Liver (tissue), 8 donors: ENCODE measurements at regions not wholly inside any gene's neighbourhood (a gene's known extent, or its start where the extent isn't known, plus 50 kb on each side); places are given as distances from the start of the nearest gene placed in this dataset.
"Not testable (repeated sequence)": the region's sequence is repeated elsewhere in the genome, so short reads cannot be mapped to it uniquely, and the experiment has no call there.

Source experiments
- DNase-seq: peaks from one replicate; pipeline ENCODE4 v3.0.0-alpha.2; 2017; ENCODE audit warnings: low spot score
- H3K27ac ChIP-seq, 2 donors: one replicate each; pipeline ENCODE4 v1.7.0; 2013; ENCODE audit warnings: inconsistent platforms in 2 of 2, low read length in 2 of 2, control low read depth in 1 of 2, low read depth in 1 of 2, mild to moderate bottlenecking in 1 of 2
- H3K27me3 ChIP-seq, 4 donors: one replicate each; pipeline versions ENCODE4 v1.6.1 to v1.7.0; 2013; ENCODE audit warnings: low read length in 3 of 4, inconsistent platforms in 1 of 4, mild to moderate bottlenecking in 1 of 4, moderate library complexity in 1 of 4; ENCODE audit not compliant: control insufficient read depth in 4 of 4, insufficient read depth in 4 of 4
- H3K36me3 ChIP-seq, 4 donors: one replicate each; pipeline versions ENCODE4 v1.6.1 to v1.7.0; 2013; ENCODE audit warnings: low read length in 3 of 4, mild to moderate bottlenecking in 3 of 4, low read depth in 1 of 4, moderate library complexity in 1 of 4; ENCODE audit not compliant: control insufficient read depth in 4 of 4, insufficient read depth in 3 of 4
- H3K4me1 ChIP-seq, 4 donors: one replicate each; pipeline versions ENCODE4 v1.6.1 to v1.7.0; 2013; ENCODE audit warnings: low read length in 3 of 4, mild to moderate bottlenecking in 3 of 4, moderate library complexity in 1 of 4; ENCODE audit not compliant: control insufficient read depth in 4 of 4, insufficient read depth in 4 of 4
- H3K4me3 ChIP-seq, 3 donors: one replicate each; pipeline versions ENCODE4 v1.6.1 to v1.7.0; 2013; ENCODE audit warnings: low read length in 3 of 3, control low read depth in 1 of 3, low read depth in 1 of 3, mild to moderate bottlenecking in 1 of 3
- H3K9ac ChIP-seq, 2 donors: one replicate each; pipeline ENCODE4 v1.7.0; 2013; ENCODE audit warnings: low read length in 2 of 2, mild to moderate bottlenecking in 2 of 2, moderate library complexity in 2 of 2, control low read depth in 1 of 2, low read depth in 1 of 2
- H3K9me3 ChIP-seq, 4 donors: one replicate each; pipeline versions ENCODE4 v1.6.1 to v1.7.0; 2013; ENCODE audit warnings: low read length in 3 of 4; ENCODE audit not compliant: control insufficient read depth in 4 of 4
- CTCF ChIP-seq: fragments of 150-350 bp; IDR thresholded peaks from 2 replicates; pipeline ENCODE4 v1.5.1; 2017; ENCODE audit warnings: improper control_type of control experiment, low read depth, low read length; ENCODE audit not compliant: missing input control
- EGR1 ChIP-seq, 2 donors: IDR thresholded peaks; 2 replicates each; pipeline ENCODE4 v1.6.1; 2016 to 2018; ENCODE audit warnings: antibody characterized with exemption in 2 of 2, low read depth in 2 of 2
- FOXA1 ChIP-seq: IDR thresholded peaks from 2 replicates; pipeline ENCODE4 v1.6.1; 2016; ENCODE audit warnings: antibody characterized with exemption
- FOXA2 ChIP-seq: IDR thresholded peaks from 2 replicates; pipeline ENCODE4 v1.6.1; 2016; ENCODE audit warnings: antibody characterized with exemption
- GABPA ChIP-seq, 2 donors: IDR thresholded peaks in 1 of 2; conservative IDR thresholded peaks in 1 of 2; 2 replicates each; pipeline ENCODE4 v1.6.1; 2016; ENCODE audit warnings: antibody characterized with exemption in 2 of 2, mild to moderate bottlenecking in 1 of 2, moderate library complexity in 1 of 2
- HNF4A ChIP-seq, 2 donors: conservative IDR thresholded peaks; 2 replicates each; pipeline ENCODE4 v1.6.1; 2016; ENCODE audit warnings: antibody characterized with exemption in 2 of 2, mild to moderate bottlenecking in 2 of 2
- HNF4G ChIP-seq: IDR thresholded peaks from 2 replicates; pipeline ENCODE4 v1.6.1; 2016; ENCODE audit warnings: antibody characterized with exemption
- JUND ChIP-seq, 2 donors: IDR thresholded peaks; 2 replicates each; pipeline ENCODE4 v1.6.1; 2016; ENCODE audit warnings: antibody characterized with exemption in 2 of 2
- NR2F2 ChIP-seq: IDR thresholded peaks from 2 replicates; pipeline ENCODE4 v1.6.1; 2016; ENCODE audit warnings: antibody characterized with exemption
- RAD21 ChIP-seq, 2 donors: IDR thresholded peaks; 2 replicates each; pipeline ENCODE4 v1.6.1; 2016; ENCODE audit warnings: antibody characterized with exemption in 2 of 2, mild to moderate bottlenecking in 2 of 2
- REST ChIP-seq: IDR thresholded peaks from 2 replicates; pipeline ENCODE4 v1.6.1; 2016; ENCODE audit warnings: antibody characterized with exemption, mild to moderate bottlenecking
- RXRA ChIP-seq, 2 donors: IDR thresholded peaks; 2 replicates each; pipeline ENCODE4 v1.6.1; 2017 to 2018; ENCODE audit warnings: antibody characterized with exemption in 2 of 2, mild to moderate bottlenecking in 1 of 2
- SP1 ChIP-seq: IDR thresholded peaks from 2 replicates; pipeline ENCODE4 v1.6.1; 2018; ENCODE audit warnings: antibody characterized with exemption, mild to moderate bottlenecking
- TAF1 ChIP-seq: conservative IDR thresholded peaks from 2 replicates; pipeline ENCODE4 v1.6.1; 2016; ENCODE audit warnings: antibody characterized with exemption, mild to moderate bottlenecking
- YY1 ChIP-seq: IDR thresholded peaks from 2 replicates; pipeline ENCODE4 v1.6.1; 2016; ENCODE audit warnings: antibody characterized with exemption, mild to moderate bottlenecking
- WGBS: extraction: QIAGEN DNeasy Blood & Tissue Kit; methylation state at CpG from one replicate; pipeline ENCODE4 v1.1.7; 2013; 5-methylcytosine and 5-hydroxymethylcytosine counted together
- TF ChIP-seq, protein P1 (sequence below): IDR thresholded peaks from 2 replicates; pipeline ENCODE4 v1.6.1; 2016; ENCODE audit warnings: antibody characterized with exemption
- TF ChIP-seq, protein P2 (sequence below): IDR thresholded peaks from 2 replicates; pipeline ENCODE4 v1.6.1; 2016; ENCODE audit warnings: antibody characterized with exemption
- TF ChIP-seq, protein P3 (sequence below): IDR thresholded peaks from 2 replicates; pipeline ENCODE4 v1.6.1; 2016; ENCODE audit warnings: antibody characterized with exemption
- donor health status: healthy.
- donor health status: healthy.
- donor health status: healthy.
- donor health status: healthy.
- donor health status: healthy.

DNA sequence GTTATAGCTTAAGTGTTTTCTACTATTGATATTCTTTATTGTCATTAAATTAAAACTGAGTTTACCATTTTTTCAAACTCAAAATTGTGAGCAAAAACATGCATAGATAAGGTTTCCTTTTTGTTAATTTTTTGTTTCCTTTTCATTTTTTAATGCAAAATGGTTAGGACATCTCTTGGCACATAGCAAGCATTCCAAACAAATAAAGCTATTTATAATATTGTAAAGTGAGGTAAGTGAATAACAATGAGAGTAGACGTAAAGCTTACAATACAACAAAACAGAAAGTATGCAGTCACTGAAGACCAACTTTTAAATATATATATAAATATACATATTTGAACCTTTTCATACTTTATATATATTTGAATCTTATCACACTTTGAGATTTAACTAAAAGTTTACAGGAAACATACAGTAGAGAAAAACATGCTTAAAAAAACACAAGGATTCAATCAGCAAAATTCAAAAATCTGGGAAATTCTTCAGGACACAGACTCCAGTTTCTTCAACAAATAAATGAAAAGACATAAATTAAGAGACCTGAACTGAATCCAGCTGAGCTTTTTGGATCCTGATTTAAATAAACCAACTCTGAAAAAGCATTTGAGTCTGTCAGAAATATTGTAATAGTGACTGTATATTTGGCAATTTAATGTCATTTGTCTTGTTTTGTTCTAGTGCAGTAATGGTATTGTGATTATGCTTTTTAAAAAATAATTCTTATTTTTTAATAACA, 67.5 kb upstream of the SAMSN1 start:
- no peaks in the 10 kb centered on the region for H3K27me3 ChIP-seq
- H3K9me3 ChIP-seq: no peaks in the 10 kb centered on the region
- no peak overlapping the region for H3K27ac ChIP-seq
- no peaks in the 10 kb centered on the region for H3K36me3 ChIP-seq
- H3K9ac ChIP-seq: no peak overlapping the region
- H3K4me1 ChIP-seq: no peaks in the 10 kb centered on the region
- WGBS: 63% methylated on average over 1 of the region's 1 CpG
- no peak for TF ChIP-seq NR2F2
- TF ChIP-seq JUND (IDR thresholded peaks at IDR 0.05): no peak
- no peak for TF ChIP-seq CTCF
- TF ChIP-seq REST: no peak
- no peak for TF ChIP-seq RXRA (IDR thresholded peaks at IDR 0.05)
- no peak for TF ChIP-seq HNF4G
- no peak for TF ChIP-seq FOXA2
- no peak for TF ChIP-seq GABPA (IDR thresholded peaks at IDR 0.05 in 1 of 2, conservative IDR thresholded peaks at IDR 0.05 in 1 of 2)
- TF ChIP-seq, protein P1, sequence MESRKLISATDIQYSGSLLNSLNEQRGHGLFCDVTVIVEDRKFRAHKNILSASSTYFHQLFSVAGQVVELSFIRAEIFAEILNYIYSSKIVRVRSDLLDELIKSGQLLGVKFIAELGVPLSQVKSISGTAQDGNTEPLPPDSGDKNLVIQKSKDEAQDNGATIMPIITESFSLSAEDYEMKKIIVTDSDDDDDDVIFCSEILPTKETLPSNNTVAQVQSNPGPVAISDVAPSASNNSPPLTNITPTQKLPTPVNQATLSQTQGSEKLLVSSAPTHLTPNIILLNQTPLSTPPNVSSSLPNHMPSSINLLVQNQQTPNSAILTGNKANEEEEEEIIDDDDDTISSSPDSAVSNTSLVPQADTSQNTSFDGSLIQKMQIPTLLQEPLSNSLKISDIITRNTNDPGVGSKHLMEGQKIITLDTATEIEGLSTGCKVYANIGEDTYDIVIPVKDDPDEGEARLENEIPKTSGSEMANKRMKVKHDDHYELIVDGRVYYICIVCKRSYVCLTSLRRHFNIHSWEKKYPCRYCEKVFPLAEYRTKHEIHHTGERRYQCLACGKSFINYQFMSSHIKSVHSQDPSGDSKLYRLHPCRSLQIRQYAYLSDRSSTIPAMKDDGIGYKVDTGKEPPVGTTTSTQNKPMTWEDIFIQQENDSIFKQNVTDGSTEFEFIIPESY: no peak
- no peak for TF ChIP-seq RAD21 (IDR thresholded peaks at IDR 0.05)
- no peak for TF ChIP-seq HNF4A (conservative IDR thresholded peaks at IDR 0.05)
- TF ChIP-seq SP1: no peak
- no peak for TF ChIP-seq YY1
- TF ChIP-seq, protein P2, sequence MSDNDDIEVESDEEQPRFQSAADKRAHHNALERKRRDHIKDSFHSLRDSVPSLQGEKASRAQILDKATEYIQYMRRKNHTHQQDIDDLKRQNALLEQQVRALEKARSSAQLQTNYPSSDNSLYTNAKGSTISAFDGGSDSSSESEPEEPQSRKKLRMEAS: no peak
- TF ChIP-seq EGR1 (IDR thresholded peaks at IDR 0.05; ENCODE audit: low read depth in 2 of 2): no peak
- TF ChIP-seq, protein P3, sequence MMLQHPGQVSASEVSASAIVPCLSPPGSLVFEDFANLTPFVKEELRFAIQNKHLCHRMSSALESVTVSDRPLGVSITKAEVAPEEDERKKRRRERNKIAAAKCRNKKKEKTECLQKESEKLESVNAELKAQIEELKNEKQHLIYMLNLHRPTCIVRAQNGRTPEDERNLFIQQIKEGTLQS: no peak
- TF ChIP-seq TAF1: no peak
- no peak for TF ChIP-seq FOXA1
- DNase-seq: no peak
- no peak overlapping the region for H3K4me3 ChIP-seq

DNA sequence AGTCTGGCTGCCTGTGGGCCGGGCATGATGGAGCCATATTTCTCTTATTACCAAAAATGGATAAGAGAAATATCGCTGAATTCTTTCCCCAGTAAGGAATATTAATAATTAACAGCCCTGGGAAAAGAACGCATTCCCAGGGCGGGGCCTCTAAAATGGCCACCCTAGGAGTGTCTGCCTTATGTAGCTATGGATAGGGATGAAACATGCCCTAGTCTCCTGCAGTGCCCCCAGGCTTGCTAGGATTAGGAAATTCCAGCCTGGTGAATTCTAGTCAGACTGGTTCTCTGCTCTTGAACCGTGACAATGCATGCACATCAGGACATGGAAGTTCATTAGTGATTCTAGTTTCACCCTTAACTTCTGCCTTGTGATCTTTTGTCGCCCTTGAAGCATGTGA, 64.0 kb upstream of the SAMSN1 start:
- H3K4me3 ChIP-seq, H3K27me3 ChIP-seq, H3K36me3 ChIP-seq, DNase-seq, H3K9me3 ChIP-seq, H3K9ac ChIP-seq, H3K27ac ChIP-seq, H3K4me1 ChIP-seq: not testable (repeated sequence)
- 84% methylated on average over 6 of the region's 6 CpGs for WGBS
